HCT116 (cell line): ENCODE measurements at regions not wholly inside any gene's neighbourhood (a gene's known extent, or its start where the extent isn't known, plus 50 kb on each side); places are given as distances from the start of the nearest gene placed in this dataset.

Experiments
- ATAC-seq: fragments of 200-7000 bp; cut with Tn5 transposase; 2 replicates; pipeline ENCODE4 v1.9.1; 2020; ENCODE audit warnings: mild to moderate bottlenecking, moderate library complexity
- BruUV-seq: library from RNA; stranded (reverse); fragments of 400-500 nt; replicated peaks from 2 replicates; lab custom pipeline; 2021; lab: Mats Ljungman, UMichigan
- CTCF ChIA-PET: fragments of 300-600 bp; sonication (Branson Sonifier 250); formaldehyde crosslinking; loops from one replicate; lab custom pipeline; 2021; ENCODE audit warnings: antibody characterized with exemption; lab: Charles Lee
- POLR2A ChIA-PET: fragments of 300-600, 350-600 bp; sonication (Branson Sonifier 250); formaldehyde crosslinking; loops from one replicate; lab custom pipeline; 2021; ENCODE audit warnings: antibody characterized with exemption; lab: Charles Lee
- RAD21 ChIA-PET, 2 experiments: fragments of 300-600 bp; sonication (Branson Sonifier 250); formaldehyde crosslinking; loops; one replicate each; lab custom pipeline; 2023; ENCODE audit warnings: low total read pairs in 2 of 2; ENCODE audit not compliant: uncharacterized antibody in 2 of 2, unreplicated experiment in 2 of 2, low non-redundant PET in 1 of 2; lab: Charles Lee
- DNase-seq: peaks from one replicate; pipeline ENCODE4 v3.0.0-alpha.2; 2010; ENCODE audit warnings: low read depth, low spot score
- H2AFZ ChIP-seq: fragments of 200-600 bp; shearing (Covaris generic), sonication (generic); 2 replicates; pipeline ENCODE4 v1.6.1; 2017; ENCODE audit warnings: low read depth, mixed run types, mixed read lengths, antibody characterized with exemption, low read length; ENCODE audit not compliant: poor library complexity, severe bottlenecking
- H3K27ac ChIP-seq: 2 replicates; pipeline ENCODE4 v1.5.1; 2012; ENCODE audit warnings: low read depth, low read length
- H3K27me3 ChIP-seq: fragments of 200-600 bp; sonication (generic); 2 replicates; pipeline ENCODE4 v1.6.1; 2016; ENCODE audit warnings: mixed run types, low read length, mixed read lengths; ENCODE audit not compliant: insufficient read depth
- H3K36me3 ChIP-seq, 2 experiments: fragments of 200-500 bp in 1 of 2; fragments of 200-600 bp in 1 of 2; sonication (Bioruptor generic) in 1 of 2; sonication (generic) in 1 of 2; 2 replicates each; pipeline versions ENCODE4 v1.5.1 to v1.6.1; 2014 to 2016; ENCODE audit warnings: low read length in 2 of 2, inconsistent platforms in 1 of 2, mixed read lengths in 1 of 2, mixed run types in 1 of 2; ENCODE audit not compliant: insufficient read depth in 2 of 2, control insufficient read depth in 1 of 2
- H3K4me1 ChIP-seq, 2 experiments: fragments of 200-600 bp in 1 of 2; sonication (generic) in 1 of 2; 2 replicates each; pipeline versions ENCODE4 v1.5.1 to v1.6.1; 2012 to 2017; ENCODE audit warnings: low read length in 2 of 2, inconsistent platforms in 1 of 2, mild to moderate bottlenecking in 1 of 2, mixed read lengths in 1 of 2, mixed run types in 1 of 2, moderate library complexity in 1 of 2; ENCODE audit not compliant: insufficient read depth in 2 of 2, control insufficient read depth in 1 of 2
- H3K4me2 ChIP-seq: fragments of 200-600 bp; sonication (generic); 2 replicates; pipeline ENCODE4 v1.6.1; 2017; ENCODE audit warnings: mixed run types, low read length, mixed read lengths
- H3K4me3 ChIP-seq, 2 experiments: fragments of 200-600 bp in 1 of 2; sonication (generic) in 1 of 2; replicated peaks in 1 of 2; 2 replicates each; pipeline ENCODE4 v1.5.1; 2011 to 2016; ENCODE audit warnings: low read length in 2 of 2, control low read depth in 1 of 2, low read depth in 1 of 2, mild to moderate bottlenecking in 1 of 2, mixed read lengths in 1 of 2, mixed run types in 1 of 2
- H3K79me2 ChIP-seq: fragments of 200-600 bp; sonication (generic); 2 replicates; pipeline ENCODE4 v1.6.1; 2017; ENCODE audit warnings: mild to moderate bottlenecking, mixed run types, low read length, moderate library complexity, mixed read lengths; ENCODE audit not compliant: insufficient read depth
- H3K9ac ChIP-seq: fragments of 200-600 bp; sonication (generic); 2 replicates; pipeline ENCODE4 v1.6.1; 2016; ENCODE audit warnings: low read length, mixed read lengths
- H3K9me2 ChIP-seq: fragments of 200-600 bp; sonication (generic), shearing (Covaris generic); 2 replicates; pipeline ENCODE4 v1.6.1; 2017; ENCODE audit warnings: mixed run types, mild to moderate bottlenecking, moderate library complexity; ENCODE audit not compliant: insufficient read depth
- H3K9me3 ChIP-seq, 2 experiments: fragments of 200-500 bp in 1 of 2; fragments of 200-600 bp in 1 of 2; sonication (Bioruptor generic) in 1 of 2; sonication (generic) in 1 of 2; 2 replicates each; pipeline ENCODE4 v1.6.1; 2014 to 2017; ENCODE audit warnings: low read length in 2 of 2, mixed read lengths in 2 of 2, inconsistent platforms in 1 of 2, low read depth in 1 of 2, mild to moderate bottlenecking in 1 of 2, mixed run types in 1 of 2, moderate library complexity in 1 of 2; ENCODE audit not compliant: control insufficient read depth in 1 of 2, insufficient read depth in 1 of 2
- H4K20me1 ChIP-seq: fragments of 200-600 bp; sonication (generic), shearing (Covaris generic); 2 replicates; pipeline ENCODE4 v1.6.1; 2017; ENCODE audit warnings: mixed run types, mild to moderate bottlenecking, moderate library complexity; ENCODE audit not compliant: insufficient read depth
- CBX3 ChIP-seq: IDR thresholded peaks from 2 replicates; pipeline ENCODE4 v1.6.1; 2012; ENCODE audit warnings: low read depth
- RAD21 ChIP-seq: IDR thresholded peaks from 2 replicates; pipeline ENCODE4 v1.6.1; 2012; ENCODE audit warnings: low read depth, mild to moderate bottlenecking
- intact Hi-C: fragments of 100-400 bp; cut with micrococcal nuclease; formaldehyde crosslinking; loops from 2 replicates; pipeline ENCODE4 v1.10.0; 2022
- TF ChIP-seq, protein P1 (sequence below): IDR thresholded peaks from 2 replicates; pipeline ENCODE4 v1.6.1; 2012; ENCODE audit warnings: low read depth
- TF ChIP-seq, protein P2 (sequence below), 3 experiments: fragments of 200-600 bp in 1 of 3; sonication (generic) in 1 of 3; IDR thresholded peaks in 2 of 3; conservative IDR thresholded peaks in 1 of 3; 2 replicates each; pipeline ENCODE4 v1.5.1; 2012 to 2017; ENCODE audit warnings: low read depth in 2 of 3, low read length in 2 of 3, antibody characterized with exemption in 1 of 3, borderline replicate concordance in 1 of 3, control low read depth in 1 of 3, mild to moderate bottlenecking in 1 of 3, mixed read lengths in 1 of 3, mixed run types in 1 of 3, moderate library complexity in 1 of 3; ENCODE audit not compliant: insufficient read depth in 1 of 3

DNA sequence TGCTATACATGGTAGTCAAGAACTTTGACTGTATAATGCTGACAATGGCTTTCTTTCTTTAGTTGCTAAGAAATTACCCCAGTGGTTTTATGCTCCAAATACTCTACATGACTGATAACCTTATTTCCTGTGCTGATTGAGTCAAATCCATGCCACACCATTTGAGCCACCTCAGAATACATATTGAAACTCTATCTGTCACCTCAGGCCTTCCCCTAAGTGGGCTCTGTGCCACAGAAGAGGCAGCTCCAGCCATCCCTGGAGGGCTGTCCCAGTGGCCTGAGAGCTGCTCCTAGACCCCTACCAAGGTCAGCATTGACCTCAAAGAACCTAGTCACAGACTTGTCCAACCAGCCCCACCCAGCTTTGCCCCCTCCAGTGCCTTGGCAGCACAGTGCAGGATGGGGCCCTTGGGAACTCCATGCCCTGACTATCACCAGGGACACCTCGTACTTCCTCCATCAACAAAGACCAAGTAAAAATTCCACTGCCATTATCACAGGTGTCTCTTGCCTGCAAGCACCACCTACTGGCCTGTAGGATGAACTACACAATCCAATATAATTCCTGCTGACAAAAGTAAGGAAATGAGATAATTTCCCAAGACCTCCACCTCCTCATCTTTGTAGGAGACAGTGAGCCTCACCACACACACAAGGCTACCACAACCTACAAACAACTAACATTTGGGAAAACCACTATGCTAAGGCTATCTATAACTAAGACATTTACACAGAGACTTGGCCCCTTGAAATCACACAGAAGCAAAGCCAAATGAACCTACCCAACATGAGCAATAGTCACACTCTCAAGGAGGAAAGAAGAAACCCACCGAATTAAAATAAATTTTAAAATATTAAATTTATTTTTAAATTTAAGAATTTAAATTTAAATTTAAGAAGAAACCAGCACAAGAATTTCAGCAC is 239.9 kb downstream of the NKX6-1 start:
- RAD21 ChIA-PET, result no interaction called here
- no peak overlapping the region for H3K4me2 ChIP-seq
- no peaks in the 10 kb centered on the region for H3K36me3 ChIP-seq
- no peak overlapping the region for H3K9ac ChIP-seq
- H2AFZ ChIP-seq, result peak overlapping the region; percentile 59
- TF ChIP-seq, protein P1, sequence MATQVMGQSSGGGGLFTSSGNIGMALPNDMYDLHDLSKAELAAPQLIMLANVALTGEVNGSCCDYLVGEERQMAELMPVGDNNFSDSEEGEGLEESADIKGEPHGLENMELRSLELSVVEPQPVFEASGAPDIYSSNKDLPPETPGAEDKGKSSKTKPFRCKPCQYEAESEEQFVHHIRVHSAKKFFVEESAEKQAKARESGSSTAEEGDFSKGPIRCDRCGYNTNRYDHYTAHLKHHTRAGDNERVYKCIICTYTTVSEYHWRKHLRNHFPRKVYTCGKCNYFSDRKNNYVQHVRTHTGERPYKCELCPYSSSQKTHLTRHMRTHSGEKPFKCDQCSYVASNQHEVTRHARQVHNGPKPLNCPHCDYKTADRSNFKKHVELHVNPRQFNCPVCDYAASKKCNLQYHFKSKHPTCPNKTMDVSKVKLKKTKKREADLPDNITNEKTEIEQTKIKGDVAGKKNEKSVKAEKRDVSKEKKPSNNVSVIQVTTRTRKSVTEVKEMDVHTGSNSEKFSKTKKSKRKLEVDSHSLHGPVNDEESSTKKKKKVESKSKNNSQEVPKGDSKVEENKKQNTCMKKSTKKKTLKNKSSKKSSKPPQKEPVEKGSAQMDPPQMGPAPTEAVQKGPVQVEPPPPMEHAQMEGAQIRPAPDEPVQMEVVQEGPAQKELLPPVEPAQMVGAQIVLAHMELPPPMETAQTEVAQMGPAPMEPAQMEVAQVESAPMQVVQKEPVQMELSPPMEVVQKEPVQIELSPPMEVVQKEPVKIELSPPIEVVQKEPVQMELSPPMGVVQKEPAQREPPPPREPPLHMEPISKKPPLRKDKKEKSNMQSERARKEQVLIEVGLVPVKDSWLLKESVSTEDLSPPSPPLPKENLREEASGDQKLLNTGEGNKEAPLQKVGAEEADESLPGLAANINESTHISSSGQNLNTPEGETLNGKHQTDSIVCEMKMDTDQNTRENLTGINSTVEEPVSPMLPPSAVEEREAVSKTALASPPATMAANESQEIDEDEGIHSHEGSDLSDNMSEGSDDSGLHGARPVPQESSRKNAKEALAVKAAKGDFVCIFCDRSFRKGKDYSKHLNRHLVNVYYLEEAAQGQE, result no peak
- TF ChIP-seq, protein P2, sequence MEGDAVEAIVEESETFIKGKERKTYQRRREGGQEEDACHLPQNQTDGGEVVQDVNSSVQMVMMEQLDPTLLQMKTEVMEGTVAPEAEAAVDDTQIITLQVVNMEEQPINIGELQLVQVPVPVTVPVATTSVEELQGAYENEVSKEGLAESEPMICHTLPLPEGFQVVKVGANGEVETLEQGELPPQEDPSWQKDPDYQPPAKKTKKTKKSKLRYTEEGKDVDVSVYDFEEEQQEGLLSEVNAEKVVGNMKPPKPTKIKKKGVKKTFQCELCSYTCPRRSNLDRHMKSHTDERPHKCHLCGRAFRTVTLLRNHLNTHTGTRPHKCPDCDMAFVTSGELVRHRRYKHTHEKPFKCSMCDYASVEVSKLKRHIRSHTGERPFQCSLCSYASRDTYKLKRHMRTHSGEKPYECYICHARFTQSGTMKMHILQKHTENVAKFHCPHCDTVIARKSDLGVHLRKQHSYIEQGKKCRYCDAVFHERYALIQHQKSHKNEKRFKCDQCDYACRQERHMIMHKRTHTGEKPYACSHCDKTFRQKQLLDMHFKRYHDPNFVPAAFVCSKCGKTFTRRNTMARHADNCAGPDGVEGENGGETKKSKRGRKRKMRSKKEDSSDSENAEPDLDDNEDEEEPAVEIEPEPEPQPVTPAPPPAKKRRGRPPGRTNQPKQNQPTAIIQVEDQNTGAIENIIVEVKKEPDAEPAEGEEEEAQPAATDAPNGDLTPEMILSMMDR (IDR thresholded peaks at IDR 0.05 in 2 of 3, conservative IDR thresholded peaks at IDR 0.05 in 1 of 3; ENCODE audit: borderline replicate concordance in 1 of 3, insufficient read depth in 1 of 3, low read depth in 2 of 3, low read length in 2 of 3), result peak; percentile 48 to 82 (median 76); a peak in 5 of 6 replicates
- TF ChIP-seq RAD21, result peak; percentile 72
- TF ChIP-seq CBX3, result peak; percentile 33; the same call in 1 of the 2 replicates
- H3K27ac ChIP-seq, result no peak overlapping the region
- H3K9me2 ChIP-seq, result no peaks in the 10 kb centered on the region
- no peaks in the 10 kb centered on the region for H4K20me1 ChIP-seq
- CTCF ChIA-PET, result interaction anchor here (0.9 kb wide), 1 partner anchor 488 kb away, joined by 3 read pairs; no protein-coding TSS in a partner anchor
- no peaks in the 10 kb centered on the region for H3K4me1 ChIP-seq
- DNase-seq (peak; percentile 13), ATAC-seq (peak; percentile 78)
- no peak overlapping the region for H3K4me3 ChIP-seq
- H3K9me3 ChIP-seq, result 0 out of 4 replicates have a peak, but pooled peaks cover 0 to 6% of the 10 kb centered on the region in 2 experiments
- H3K79me2 ChIP-seq, result no peaks in the 10 kb centered on the region
- no TSS peak for BruUV-seq
- no peaks in the 10 kb centered on the region for H3K27me3 ChIP-seq
- intact Hi-C loops, result loop anchor here (1.0 to 5.0 kb wide), 4 partner anchors 245 to 617 kb away; no protein-coding TSS in a partner anchor
- POLR2A ChIA-PET, result no interaction called here
